OCI-LY3 (cell line): ENCODE measurements at regions not wholly inside any gene's neighbourhood (a gene's known extent, or its start where the extent isn't known, plus 50 kb on each side); places are given as distances from the start of the nearest gene placed in this dataset.

Source experiments
- H2AFZ ChIP-seq: fragments of 200-600, 300-600 bp; shearing (Covaris generic); 2 replicates; pipeline ENCODE4 v1.6.0; 2014; ENCODE audit warnings: antibody characterized with exemption, low read depth, low read length
- H3K27ac ChIP-seq: fragments of 200-600, 300-600 bp; sonication (generic); 2 replicates; pipeline ENCODE4 v1.5.1; 2014; ENCODE audit warnings: mild to moderate bottlenecking, low read length, moderate library complexity, mixed read lengths
- H3K27me3 ChIP-seq: fragments of 200-600, 300-600 bp; sonication (generic); 2 replicates; pipeline ENCODE4 v1.6.1; 2014; ENCODE audit warnings: low read depth, low read length, mixed read lengths
- H3K36me3 ChIP-seq: fragments of 200-600, 300-600 bp; sonication (generic); replicated peaks from 2 replicates; pipeline ENCODE3; 2014; ENCODE audit warnings: low read depth, low read length, mixed read lengths
- H3K4me1 ChIP-seq: fragments of 300-600, 200-600 bp; sonication (generic); 2 replicates; pipeline ENCODE4 v1.6.1; 2014; ENCODE audit warnings: low read length, mixed read lengths
- H3K4me2 ChIP-seq: fragments of 200-600, 300-600 bp; sonication (generic); 2 replicates; pipeline ENCODE4 v1.6.1; 2014; ENCODE audit warnings: low read length, mixed read lengths
- H3K4me3 ChIP-seq: fragments of 300-600, 200-600 bp; sonication (generic); 2 replicates; pipeline ENCODE4 v1.5.1; 2014; ENCODE audit warnings: antibody characterized with exemption, mild to moderate bottlenecking, low read length, moderate library complexity
- H3K79me2 ChIP-seq: fragments of 300-600, 200-600 bp; shearing (Covaris generic); 2 replicates; pipeline ENCODE4 v1.6.1; 2014; ENCODE audit warnings: mild to moderate bottlenecking, low read length, mixed read lengths
- H3K9ac ChIP-seq: fragments of 300-600, 200-600 bp; shearing (Covaris generic); 2 replicates; pipeline ENCODE4 v1.6.0; 2014; ENCODE audit warnings: mild to moderate bottlenecking, low read length, moderate library complexity
- H3K9me3 ChIP-seq: fragments of 200-600, 300-600 bp; shearing (Covaris generic); 2 replicates; pipeline ENCODE4 v1.6.1; 2014; ENCODE audit warnings: low read length, mixed read lengths; ENCODE audit not compliant: insufficient read depth
- H4K20me1 ChIP-seq: fragments of 200-600, 300-600 bp; sonication (generic); 2 replicates; pipeline ENCODE4 v1.6.1; 2016; ENCODE audit warnings: low read length, mixed read lengths; ENCODE audit not compliant: insufficient read depth
- CTCF ChIP-seq: fragments of 200-600, 300-600 bp; sonication (generic); IDR thresholded peaks from 2 replicates; pipeline ENCODE4 v1.5.1; 2014; ENCODE audit warnings: antibody characterized with exemption, low read length, low read depth
- EZH2phosphoT487 ChIP-seq: fragments of 200-600 bp; shearing (Covaris generic); IDR thresholded peaks from 2 replicates; pipeline ENCODE4 v1.6.1; 2018; ENCODE audit warnings: antibody characterized with exemption, mixed run types, low read depth

- TF ChIP-seq EZH2phosphoT487 (no peak), CTCF (no peak)
- Histone ChIP-seq H2AFZ (no peak overlapping the region), H3K4me3 (no peak overlapping the region)
These were observed 205.0 kb downstream of the CWF19L2 start for GRCh38 chr11:107252429-107253161.

GRCh38 chr11:107251298-107251697 lies 206.3 kb downstream of the CWF19L2 start:
- H3K27me3 ChIP-seq, result no peaks in the 10 kb centered on the region
- TF ChIP-seq EZH2phosphoT487 (no peak), CTCF (no peak)
- H3K4me3 ChIP-seq, result no peak overlapping the region
- no peaks in the 10 kb centered on the region for H3K36me3 ChIP-seq
- no peak overlapping the region for H2AFZ ChIP-seq
- H3K4me2 ChIP-seq, result no peak overlapping the region
- H3K79me2 ChIP-seq, result no peaks in the 10 kb centered on the region
- no peaks in the 10 kb centered on the region for H3K9me3 ChIP-seq
- H3K9ac ChIP-seq, result no peak overlapping the region
- no peaks in the 10 kb centered on the region for H4K20me1 ChIP-seq
- H3K27ac ChIP-seq, result no peak overlapping the region
- H3K4me1 ChIP-seq, result no peaks in the 10 kb centered on the region

More at GRCh38 chr11:107252429-107253161, 205.0 kb downstream of the CWF19L2 start:
- Histone ChIP-seq H3K4me1 (no peaks in the 10 kb centered on the region), H3K4me2 (peak overlapping the region; percentile 25; the same call in 1 of the 2 replicates), H3K9me3 (no peaks in the 10 kb centered on the region), H3K27me3 (no peaks in the 10 kb centered on the region), H4K20me1 (no peaks in the 10 kb centered on the region), H3K36me3 (no peaks in the 10 kb centered on the region), H3K9ac (no peak overlapping the region), H3K27ac (no peak overlapping the region), H3K79me2 (no peaks in the 10 kb centered on the region)

- Histone ChIP-seq H3K9me3 (no peaks in the 10 kb centered on the region), H3K4me1 (no peaks in the 10 kb centered on the region), H3K36me3 (no peaks in the 10 kb centered on the region), H2AFZ (no peak overlapping the region), H4K20me1 (no peaks in the 10 kb centered on the region), H3K9ac (no peak overlapping the region), H3K27me3 (no peaks in the 10 kb centered on the region), H3K27ac (no peak overlapping the region), H3K4me2 (no peak overlapping the region), H3K4me3 (no peak overlapping the region), H3K79me2 (no peaks in the 10 kb centered on the region)
- TF ChIP-seq EZH2phosphoT487 (no peak), CTCF (no peak)
These were observed 207.6 kb downstream of the CWF19L2 start for GRCh38 chr11:107250017-107250416.

- Histone ChIP-seq H3K36me3 (no peaks in the 10 kb centered on the region), H2AFZ (no peak overlapping the region), H3K9me3 (no peaks in the 10 kb centered on the region), H3K79me2 (no peaks in the 10 kb centered on the region), H3K27ac (no peak overlapping the region), H3K4me3 (no peak overlapping the region), H3K9ac (no peak overlapping the region), H4K20me1 (no peaks in the 10 kb centered on the region), H3K4me2 (no peak overlapping the region), H3K4me1 (no peaks in the 10 kb centered on the region), H3K27me3 (no peaks in the 10 kb centered on the region)
- TF ChIP-seq EZH2phosphoT487 (no peak), CTCF (no peak)
These were observed 208.6 kb downstream of the CWF19L2 start for GRCh38 chr11:107249054-107249453.
